Fibroblast of the conjunctiva (primary cell): ENCODE measurements at regions not wholly inside any gene's neighbourhood (a gene's known extent, or its start where the extent isn't known, plus 50 kb on each side); places are given as distances from the start of the nearest gene placed in this dataset.

Experiments used
- DNase-seq: peaks from one replicate; pipeline ENCODE4 v3.0.0-alpha.2; 2010; ENCODE audit warnings: low read depth

DNA sequence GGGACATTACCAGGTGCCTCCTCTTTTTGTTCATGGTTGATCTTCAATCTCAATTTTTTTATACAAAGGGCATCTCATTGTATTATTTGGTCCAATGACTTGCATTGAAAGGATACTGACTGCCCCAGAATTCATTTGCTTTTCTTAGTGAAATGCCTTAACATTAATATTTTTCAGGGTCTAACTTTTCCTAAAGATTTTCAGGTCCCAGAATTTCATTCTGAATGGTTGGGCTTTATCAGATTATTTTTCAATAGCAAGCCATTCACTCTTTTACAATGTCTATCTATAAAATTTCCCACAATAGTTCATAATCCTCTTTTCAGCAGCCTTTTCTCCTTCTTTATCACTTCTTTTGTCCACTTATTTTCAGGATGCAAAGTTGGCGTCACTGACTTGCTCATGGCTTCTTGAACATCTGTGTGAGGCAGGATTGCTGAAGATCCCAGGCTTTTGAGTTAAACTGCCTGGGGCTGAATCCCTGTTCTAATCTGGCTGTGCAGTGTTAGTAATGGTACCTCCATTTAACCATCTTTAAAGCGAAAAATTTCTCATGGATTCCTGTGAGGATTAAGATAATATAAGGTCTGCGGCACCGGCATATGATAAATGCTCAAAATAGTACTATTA is 131.7 kb upstream of the HDAC9 start:
- no peak for DNase-seq

DNA sequence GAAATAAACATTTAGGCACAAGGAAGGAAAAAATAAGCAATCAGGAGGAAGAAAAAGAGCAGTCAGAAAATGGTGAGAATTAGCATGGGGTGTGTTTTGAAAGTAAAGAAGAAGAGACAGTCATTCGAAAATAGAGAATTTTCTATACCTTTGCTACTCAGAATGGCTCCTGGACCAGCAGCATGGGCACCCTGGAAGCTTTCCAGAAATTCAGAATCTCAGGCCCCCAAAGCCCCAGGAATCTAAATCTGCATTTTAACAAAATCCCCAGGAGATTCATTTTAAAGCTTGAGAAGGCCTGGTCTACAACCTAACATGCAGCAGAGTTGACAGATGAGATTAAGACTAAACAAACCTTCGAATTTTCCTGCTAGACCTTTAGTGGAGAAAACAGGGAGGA is 131.2 kb upstream of the HDAC9 start:
- DNase-seq, result no peak

DNA sequence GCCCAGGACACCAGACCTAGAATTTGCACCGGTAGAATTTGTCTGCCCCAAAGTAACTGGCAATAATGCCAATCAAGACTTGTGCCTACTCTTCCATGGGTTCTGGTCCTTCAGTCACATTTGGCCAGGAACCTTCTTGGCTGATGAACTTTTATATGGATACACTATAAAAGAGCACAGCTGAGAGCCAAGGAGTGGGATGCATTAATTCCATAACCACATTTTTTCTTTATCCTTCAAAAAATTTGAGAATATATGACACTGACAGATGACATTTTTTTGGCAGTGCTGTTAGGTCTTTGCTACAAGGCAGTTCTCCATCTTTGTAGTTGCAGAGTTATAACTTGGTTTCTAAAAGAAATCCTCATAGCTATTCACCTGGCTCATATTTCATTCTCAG is 129.2 kb upstream of the HDAC9 start:
- DNase-seq, result no peak

DNA sequence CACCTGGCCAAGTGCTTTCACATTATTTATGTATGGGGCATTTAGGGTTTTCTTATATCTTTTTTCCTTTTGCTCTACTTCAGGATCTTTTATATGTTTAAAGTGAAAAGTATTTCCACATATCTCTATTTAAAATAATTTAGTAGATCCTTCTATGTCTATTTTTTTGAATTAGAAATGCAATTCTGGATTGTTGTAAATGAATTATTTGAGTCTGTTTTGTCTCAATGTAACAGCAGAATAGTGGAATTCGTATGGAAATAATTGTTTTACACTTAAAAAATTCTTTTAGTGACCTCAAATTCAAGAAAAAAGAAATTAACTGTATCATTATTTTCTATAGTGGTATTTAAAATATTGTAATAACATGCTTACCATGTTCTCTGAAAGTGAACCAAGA is 126.5 kb upstream of the HDAC9 start:
- DNase-seq, result no peak

DNA sequence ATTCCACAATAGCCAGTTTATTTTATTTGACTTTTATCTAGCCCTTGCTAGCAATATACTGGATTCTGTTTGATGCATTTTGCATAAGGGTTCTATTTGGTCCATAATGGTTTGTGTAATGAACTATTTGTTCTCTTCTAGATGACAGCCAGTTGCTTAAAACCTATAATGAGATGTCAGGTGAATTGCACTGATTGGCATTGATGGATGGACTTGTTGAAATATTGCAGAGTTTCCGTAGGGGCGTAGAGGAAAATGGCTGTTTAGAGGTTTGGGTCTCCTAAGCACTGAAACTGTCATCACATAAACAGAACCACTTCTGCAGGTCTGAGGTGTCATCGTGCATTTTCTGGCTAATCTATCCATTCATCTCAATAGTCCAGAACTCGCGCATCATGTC is 124.9 kb upstream of the HDAC9 start:
- DNase-seq, result no peak

DNA sequence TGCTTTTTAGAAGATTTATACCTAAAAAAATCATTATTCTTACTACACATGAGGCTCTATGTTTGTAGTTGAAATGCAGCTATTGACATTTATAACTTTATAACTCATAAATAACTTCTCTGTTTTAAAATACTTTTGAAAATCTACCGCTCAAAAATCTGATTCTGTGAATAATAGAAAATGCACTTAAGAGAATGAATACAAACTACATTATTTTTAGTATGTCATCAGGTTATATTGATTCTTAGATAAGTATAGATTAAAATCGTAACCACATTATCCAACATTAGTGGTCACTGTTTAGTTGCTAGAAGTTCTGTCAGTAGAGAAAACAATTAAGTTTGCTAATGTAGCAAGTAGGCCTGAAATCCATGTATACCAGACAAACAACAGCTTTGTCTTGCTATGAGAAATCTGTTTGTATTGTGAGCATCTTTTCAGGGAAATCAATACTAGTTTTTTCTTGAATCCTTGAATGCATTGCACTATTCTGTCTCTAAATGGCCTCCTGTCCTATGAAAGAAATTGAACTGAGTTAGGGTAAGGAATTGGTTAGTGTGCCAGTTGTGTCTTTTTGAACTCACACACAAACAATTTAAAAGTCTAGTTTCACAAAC is 116.5 kb upstream of the HDAC9 start:
- DNase-seq, result no peak

DNA sequence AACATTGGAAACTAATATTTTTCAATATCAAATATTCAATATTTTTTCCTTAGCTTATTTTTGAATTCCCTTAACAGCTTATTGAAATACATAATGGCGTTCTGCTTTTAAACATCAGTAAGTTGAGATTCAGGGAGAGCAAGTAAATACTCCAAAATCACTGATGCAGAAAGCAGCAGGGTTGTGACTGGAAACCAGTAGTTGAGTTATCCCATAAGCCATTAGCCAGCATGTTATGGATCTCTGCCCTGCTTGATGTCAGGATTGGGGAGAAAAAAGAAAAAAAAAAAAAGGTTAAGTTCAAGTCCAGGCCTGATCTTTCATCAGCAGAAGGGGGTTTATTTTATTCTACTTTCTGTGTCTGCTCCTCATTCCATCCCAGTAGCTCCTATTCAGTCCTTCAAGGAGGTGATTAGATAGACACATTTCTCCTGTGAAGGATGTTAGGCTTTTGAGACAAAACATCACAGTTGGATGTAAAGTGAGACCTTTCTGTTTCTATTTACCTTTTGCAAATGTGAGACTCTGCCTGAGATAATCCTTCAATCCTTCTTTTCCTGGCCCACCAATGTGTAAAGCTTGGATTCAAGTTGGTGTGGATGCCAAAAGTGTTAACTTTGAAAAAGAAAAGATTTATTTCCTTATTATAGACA is 110.9 kb upstream of the HDAC9 start:
- DNase-seq, result no peak

DNA sequence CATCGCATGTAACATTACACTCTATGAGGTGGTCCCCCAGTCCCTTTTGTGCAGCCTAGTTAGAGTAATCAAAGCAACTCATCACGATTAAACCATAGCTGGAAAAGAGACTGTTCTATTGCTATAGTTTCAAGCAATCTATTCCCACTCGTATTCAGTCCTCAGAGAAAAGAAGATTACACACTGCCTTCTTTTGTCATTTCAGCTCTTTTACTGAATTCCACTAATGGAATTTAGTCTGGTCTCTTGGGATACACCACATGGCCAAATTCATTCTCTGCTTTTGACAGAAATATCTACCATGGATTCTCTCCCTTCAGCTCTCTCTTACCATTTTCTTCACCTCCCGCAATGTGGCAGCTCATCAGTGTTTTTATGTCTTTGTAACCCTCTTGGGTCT is 108.9 kb upstream of the HDAC9 start:
- DNase-seq, result no peak

DNA sequence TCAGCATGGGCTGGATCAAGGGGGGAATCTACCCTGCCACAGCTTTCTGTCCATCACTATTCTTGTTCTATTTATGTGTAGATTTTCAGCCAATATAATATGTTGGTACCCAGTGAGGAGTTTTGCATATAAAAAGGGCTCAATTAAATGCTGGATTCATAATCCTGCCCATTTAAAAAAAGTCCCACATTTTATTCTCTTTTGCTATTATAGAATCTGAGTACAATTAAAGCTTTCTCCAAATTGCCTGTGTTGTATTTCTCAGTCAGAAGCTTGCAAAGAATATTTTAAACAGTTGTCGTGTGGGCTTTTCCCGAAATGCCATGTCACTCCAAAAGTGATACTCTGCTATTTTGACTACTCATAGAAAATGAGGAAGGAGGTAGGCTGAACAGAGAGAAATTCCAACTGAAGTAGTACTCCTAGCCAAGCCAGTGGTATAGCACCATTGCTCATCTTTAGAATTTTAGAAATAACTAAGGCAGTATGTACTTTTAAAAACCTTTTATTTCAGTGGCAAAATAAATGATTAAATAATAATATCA is 108.3 kb upstream of the HDAC9 start:
- no peak for DNase-seq

DNA sequence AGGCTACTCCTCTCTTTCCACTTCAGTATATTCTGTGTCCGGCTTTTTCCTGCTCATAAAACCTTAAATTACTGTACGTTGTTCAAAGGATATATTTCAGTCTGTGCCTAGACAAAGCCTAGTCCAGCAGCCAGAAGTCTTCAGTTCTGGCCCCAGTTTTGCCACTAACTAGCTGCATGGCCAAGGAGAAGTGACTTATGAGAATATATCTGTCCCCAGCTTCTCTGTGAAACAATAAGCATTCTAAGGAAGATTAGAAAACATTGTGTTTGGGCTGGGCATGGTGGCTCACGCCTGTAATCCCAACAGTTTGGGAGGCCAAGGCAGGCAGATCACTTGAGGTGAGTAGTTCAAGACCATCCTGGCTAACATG is 105.0 kb upstream of the HDAC9 start:
- no peak for DNase-seq

DNA sequence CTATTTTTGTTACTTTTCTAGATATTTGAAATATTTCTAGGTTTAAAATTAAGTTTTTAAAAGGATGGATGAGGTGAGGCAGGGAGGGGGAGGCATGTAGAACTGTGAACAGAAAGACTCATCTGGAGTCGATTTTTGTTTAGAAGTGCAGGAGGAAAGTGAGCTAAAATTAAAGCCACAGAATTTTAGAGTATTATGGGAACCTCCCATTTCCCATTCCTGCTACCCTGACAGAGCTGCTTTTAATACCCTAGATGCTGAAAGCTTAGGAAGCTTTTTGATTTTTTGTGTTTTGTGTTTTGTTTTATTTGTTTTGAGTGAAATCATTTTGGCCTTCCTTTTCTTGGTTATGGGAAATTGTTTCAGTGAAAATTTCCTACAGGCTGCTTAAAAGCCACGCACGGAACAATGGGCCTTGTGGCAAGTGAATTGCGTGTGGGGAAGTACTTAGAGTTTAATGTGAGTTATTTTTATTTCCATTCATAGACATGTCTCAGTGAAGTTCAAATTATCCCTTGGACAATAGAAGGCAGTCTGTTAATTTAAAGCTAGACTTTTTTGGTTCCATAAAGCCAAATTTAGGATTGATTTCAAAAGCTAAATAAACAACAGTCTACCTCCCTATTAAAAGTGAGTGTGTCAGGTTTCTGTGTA is 102.0 kb upstream of the HDAC9 start:
- no peak for DNase-seq

DNA sequence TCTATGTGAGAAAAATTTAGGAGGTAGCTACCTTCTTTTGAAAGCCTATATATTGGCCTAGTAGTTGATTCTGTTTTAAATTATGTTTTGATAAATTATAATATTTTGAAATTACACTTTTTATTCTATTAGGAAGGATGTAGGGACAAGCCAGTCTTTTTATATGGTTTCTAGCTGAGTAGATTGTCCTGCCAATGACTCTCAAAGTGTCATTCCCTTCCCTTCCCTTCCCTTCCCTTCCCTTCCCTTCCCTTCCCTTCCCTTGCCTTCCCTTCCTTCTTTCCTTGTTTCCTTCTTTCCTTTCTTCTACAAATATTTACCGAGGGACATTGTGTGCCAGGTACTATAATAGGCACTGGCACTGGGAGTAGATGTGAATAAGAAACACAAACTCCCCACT is 99.7 kb upstream of the HDAC9 start:
- DNase-seq, result no peak

DNA sequence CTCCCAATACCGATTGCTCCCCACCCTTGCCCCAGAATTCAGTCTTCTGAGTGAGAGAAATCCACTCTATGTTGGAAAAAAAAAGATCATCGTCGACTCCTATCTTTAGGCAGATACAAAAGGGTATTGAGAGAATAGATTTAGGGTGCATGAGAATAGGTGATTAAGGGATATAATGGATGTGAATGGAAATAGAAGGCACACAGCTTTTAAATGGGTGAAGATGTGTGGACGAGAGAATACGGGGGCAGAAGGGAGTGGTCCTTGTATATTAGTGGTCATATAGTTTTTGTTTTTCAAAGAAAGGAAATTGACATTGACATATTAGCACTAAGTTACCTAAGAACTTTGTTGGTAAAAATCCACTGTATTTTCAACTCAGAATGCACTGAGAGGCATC is 98.6 kb upstream of the HDAC9 start:
- no peak for DNase-seq

DNA sequence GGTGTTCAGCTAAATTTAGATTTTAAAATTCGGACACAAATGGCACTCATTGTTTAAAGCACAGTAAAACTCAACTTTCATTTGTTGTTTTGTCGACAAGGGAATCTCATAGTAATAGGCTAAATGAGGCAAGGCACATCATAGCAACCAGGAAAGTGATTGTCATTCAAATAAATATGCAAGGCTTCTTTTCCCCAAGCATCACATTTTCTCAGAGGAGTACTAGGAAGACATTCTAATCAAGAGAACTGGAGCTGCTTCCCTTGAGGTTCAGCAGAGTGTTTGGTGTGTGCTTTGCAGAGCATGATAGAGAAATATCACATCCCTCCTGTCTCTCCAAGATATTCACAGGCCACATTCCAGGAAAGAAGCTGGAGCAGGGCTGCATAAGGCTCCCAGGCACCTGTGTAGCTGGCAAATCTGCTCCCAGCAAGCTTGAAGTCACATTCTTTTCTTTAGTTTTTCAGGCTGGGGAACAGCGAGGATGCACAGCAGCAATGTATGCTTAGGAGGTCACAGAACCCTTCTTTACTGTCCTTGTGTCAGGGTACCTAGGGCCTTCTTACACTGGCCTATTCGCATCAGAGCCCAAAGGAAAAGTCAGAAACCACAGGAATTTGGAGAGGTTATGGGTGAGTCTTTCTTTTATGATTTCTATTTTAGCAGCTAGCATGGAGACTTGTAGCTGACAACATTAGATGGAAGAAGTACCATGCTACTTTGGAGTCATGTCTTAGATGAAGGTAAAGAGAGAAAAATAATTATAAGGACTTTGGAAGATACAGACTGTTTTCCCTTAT is 95.9 kb upstream of the HDAC9 start:
- DNase-seq, result no peak

DNA sequence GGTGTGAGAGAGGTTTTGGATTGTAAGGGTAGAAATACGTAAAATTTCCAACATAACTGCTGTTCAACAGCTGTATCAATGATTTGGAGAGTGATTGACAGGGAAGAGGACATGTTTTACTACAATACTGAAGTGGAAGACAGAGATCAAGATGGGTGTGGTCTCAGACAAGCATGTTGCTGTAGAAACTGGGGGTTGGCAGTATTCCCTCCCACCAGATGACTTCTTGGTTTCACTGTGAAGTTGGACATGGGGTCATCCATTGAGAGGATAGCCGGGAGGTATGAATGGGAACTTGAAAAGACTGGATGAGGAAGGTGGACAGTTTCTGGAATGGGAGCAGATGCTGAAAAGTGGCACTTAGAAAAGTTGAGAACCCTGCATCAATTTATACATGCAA is 95.3 kb upstream of the HDAC9 start:
- DNase-seq, result peak; percentile 6

DNA sequence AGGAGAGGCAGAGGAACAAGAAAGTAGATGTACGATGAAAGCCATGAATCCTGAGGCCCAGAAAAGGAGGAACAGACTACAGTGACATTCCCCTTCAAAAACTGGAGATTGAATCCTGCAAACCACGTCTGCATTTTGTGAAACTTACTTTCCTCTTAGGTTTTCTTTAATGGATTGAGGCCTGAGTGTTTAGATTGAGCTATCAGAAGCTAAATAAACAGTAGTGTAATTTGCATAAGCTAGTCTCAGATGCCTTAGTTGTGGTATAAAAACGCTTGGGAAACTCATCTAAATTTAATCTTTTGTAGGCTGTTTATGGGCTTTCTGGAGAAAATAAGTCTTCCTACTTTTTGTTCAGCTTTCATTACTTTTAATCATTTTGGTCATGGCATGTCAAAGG is 94.8 kb upstream of the HDAC9 start:
- no peak for DNase-seq

DNA sequence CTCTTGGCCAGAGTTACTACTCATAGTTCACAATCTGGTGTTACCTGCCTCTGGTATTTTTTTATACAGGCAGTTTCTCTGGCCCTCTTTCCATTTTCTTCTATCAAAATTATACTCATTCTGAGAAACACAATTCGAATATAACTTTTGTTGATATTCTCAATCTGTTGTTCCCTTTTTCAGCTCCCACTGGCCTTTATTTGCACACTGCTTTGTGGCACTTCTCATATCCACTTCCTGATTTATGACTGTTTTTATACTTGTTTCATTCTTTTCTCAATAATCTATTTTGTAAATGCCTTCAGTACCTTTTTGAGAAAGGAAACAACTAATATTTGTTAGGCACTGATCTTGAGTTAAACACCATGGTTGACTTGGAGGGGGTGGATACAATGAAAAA is 93.8 kb upstream of the HDAC9 start:
- DNase-seq, result no peak

DNA sequence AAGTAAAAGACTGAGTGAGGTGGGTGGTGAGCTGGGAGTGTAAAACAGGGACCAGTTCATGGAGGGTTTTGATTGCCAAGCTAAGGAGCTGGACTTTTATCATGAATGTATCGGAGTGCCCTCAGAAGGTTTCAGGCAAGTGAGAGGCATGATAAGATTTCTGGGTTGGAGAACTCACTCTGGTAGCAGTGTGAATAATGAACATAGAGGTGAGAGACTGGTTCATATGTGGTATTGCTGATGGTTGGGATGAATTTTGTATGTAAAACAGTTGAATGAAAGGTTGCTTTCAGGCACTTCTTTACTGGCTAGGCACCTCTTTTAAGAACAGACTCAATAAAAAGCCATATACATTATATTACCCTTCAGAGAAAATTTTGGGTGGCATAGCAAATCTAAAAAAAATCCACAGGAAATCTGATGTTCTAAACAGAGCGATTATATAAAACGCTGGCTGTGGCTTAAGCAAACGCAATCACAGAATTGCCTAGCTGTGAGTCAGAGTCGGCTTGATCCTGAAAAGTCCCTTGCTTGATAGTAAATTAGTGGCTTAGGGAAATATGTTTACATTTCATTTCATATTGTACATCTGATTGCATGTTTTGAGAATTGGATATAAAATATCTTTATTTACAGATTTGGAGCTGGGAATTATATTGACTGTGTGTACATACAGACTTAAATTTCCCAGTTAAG is 92.9 kb upstream of the HDAC9 start:
- DNase-seq, result peak; percentile 5

DNA sequence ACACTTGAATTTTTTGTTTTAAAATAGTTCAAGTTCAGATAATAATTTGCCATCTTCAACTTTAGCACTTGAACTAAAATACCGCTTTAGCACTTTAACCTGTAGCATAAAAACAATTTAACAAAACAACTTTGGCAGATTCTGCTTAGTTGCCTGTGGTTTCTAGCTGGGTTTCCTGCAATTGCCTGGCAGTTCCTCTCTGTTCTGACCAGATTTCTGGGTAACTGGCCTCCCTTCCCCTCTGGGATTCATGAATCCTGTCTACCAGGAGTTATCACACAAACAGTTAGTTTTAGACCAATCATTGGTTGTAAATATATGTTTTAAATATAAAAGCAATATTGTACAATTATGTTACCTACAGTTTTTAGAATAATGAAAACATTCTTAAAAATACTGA is 89.8 kb upstream of the HDAC9 start:
- DNase-seq, result no peak

DNA sequence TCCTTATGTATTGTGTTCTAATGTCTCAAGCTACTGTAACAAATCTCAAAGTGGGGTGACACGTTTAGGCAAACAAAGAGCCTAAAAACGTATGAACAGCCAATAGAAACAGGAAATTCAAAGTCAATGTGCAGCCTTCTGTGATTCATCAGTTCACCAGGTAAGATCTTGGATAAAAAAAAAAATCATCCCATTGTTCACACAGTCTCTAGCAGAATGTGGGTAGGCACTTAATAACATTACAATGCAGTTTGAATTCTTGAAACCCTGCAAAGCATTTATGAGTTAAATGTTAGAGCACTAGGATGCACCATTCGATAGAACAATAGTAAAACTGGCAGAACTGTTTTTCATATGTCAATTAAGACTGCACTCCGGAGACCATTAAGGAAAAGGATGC is 88.2 kb upstream of the HDAC9 start:
- DNase-seq, result no peak

DNA sequence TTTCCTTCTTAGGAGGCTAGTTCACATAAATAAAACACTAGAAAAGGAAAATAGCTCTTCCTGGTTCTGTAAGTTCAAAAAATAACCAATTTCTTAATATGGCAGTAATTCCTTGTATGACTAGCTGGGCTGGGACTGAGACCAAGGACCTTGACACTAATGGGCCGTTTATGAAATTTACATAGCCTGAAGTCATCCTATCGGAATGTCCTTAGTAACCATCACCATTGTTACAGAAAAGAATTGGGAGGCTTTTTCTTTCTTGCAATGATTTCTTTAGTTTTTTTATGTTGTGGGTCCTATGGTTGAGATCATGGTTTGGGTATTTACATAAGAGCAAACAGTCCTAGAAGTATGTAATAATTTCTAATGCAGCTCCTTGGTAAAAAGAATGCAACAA is 87.1 kb upstream of the HDAC9 start:
- peak; percentile 51 for DNase-seq

DNA sequence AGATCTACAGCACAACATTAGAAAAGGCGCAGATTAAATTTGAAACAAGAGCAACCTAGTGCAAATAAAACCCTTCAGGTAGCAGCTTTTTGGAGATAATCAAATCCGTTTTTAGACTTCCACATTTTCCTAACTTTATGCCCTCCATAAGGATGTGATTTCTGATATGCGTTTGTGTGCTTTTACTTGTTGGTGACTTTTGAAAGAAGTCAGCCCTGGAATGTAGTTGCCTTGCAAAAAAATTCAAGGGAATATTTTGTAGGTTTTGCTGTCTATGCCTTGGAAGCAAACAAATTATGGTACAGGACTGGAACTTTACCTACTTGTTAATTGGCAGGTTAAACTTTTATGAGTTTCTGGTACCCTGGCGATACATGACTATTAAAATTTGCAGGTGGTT is 86.7 kb upstream of the HDAC9 start:
- DNase-seq, result no peak
